Stimulated activated CD4-positive, alpha-beta T cell treated with anti-CD3 and anti-CD28 coated beads, Interleukin-1b, Interleukin-23, amount 100 ng/mL, for 1 hour (primary cell): ENCODE measurements at regions not wholly inside any gene's neighbourhood (a gene's known extent, or its start where the extent isn't known, plus 50 kb on each side); places are given as distances from the start of the nearest gene placed in this dataset.
"Not testable (repeated sequence)": the region's sequence is repeated elsewhere in the genome, so short reads cannot be mapped to it uniquely, and the experiment has no call there.

ENCODE experiments used
- DNase-seq, 2 donors: peaks; one replicate each; pipeline ENCODE4 v3.0.0-alpha.2; 2020; ENCODE audit warnings: low read depth in 2 of 2

- DNase-seq, result no peak
Measured at GRCh38 chr3:175956964-175957363, 1097.8 kb downstream of the NAALADL2 start.

- DNase-seq, result no peak
Measured at GRCh38 chr3:175951047-175951694, 1092.0 kb downstream of the NAALADL2 start.

GRCh38 chr3:175948041-175948440, 1088.9 kb downstream of the NAALADL2 start:
- DNase-seq, result no peak

GRCh38 chr3:175941352-175941751, 1082.2 kb downstream of the NAALADL2 start:
- no peak for DNase-seq

GRCh38 chr3:175940881-175941280, 1081.7 kb downstream of the NAALADL2 start:
- DNase-seq, result no peak

GRCh38 chr3:175940243-175940642, 1081.1 kb downstream of the NAALADL2 start:
- DNase-seq, result no peak

GRCh38 chr3:175937367-175937766, 1078.2 kb downstream of the NAALADL2 start:
- not testable (repeated sequence) for DNase-seq

- no peak for DNase-seq
Measured at GRCh38 chr3:175932586-175932985, 1073.5 kb downstream of the NAALADL2 start.

GRCh38 chr3:175919133-175919532, 1060.0 kb downstream of the NAALADL2 start:
- DNase-seq, result no peak

GRCh38 chr3:175916191-175916934, 1057.2 kb downstream of the NAALADL2 start:
- no peak for DNase-seq

GRCh38 chr3:175914785-175915184, 1055.7 kb downstream of the NAALADL2 start:
- DNase-seq, result no peak

- no peak for DNase-seq
Measured at GRCh38 chr3:175913286-175913685, 1054.2 kb downstream of the NAALADL2 start.

- no peak for DNase-seq
Measured at GRCh38 chr3:175911937-175912336, 1052.8 kb downstream of the NAALADL2 start.

GRCh38 chr3:175902226-175902625, 1043.1 kb downstream of the NAALADL2 start:
- no peak for DNase-seq

- no peak for DNase-seq
Measured at GRCh38 chr3:175898194-175898593, 1039.1 kb downstream of the NAALADL2 start.

GRCh38 chr3:175896655-175897054, 1037.5 kb downstream of the NAALADL2 start:
- DNase-seq, result no peak

GRCh38 chr3:175895731-175896130, 1036.6 kb downstream of the NAALADL2 start:
- no peak for DNase-seq

- DNase-seq, result no peak
Measured at GRCh38 chr3:175893566-175893965, 1034.4 kb downstream of the NAALADL2 start.

GRCh38 chr3:175890066-175890465, 1030.9 kb downstream of the NAALADL2 start:
- no peak for DNase-seq

- no peak for DNase-seq
Measured at GRCh38 chr3:175885231-175885766, 1026.2 kb downstream of the NAALADL2 start.

- DNase-seq, result no peak
Measured at GRCh38 chr3:175879417-175879816, 1020.3 kb downstream of the NAALADL2 start.

GRCh38 chr3:175869404-175869803, 1010.3 kb downstream of the NAALADL2 start:
- DNase-seq, result no peak

GRCh38 chr3:175868626-175869025, 1009.5 kb downstream of the NAALADL2 start:
- no peak for DNase-seq
